Panc1 (cell line): ENCODE measurements at regions not wholly inside any gene's neighbourhood (a gene's known extent, or its start where the extent isn't known, plus 50 kb on each side); places are given as distances from the start of the nearest gene placed in this dataset.

Source experiments
- ATAC-seq: fragments of 200-7000 bp; cut with Tn5 transposase; 2 replicates; pipeline ENCODE4 v1.9.1; 2020; ENCODE audit warnings: mild to moderate bottlenecking, moderate library complexity
- BruUV-seq: library from RNA; stranded (reverse); fragments of 400-500 nt; replicated peaks from 2 replicates; lab custom pipeline; 2021; lab: Mats Ljungman, UMichigan
- CTCF ChIA-PET: fragments of 300-600 bp; sonication (Branson Sonifier 250); formaldehyde crosslinking; loops from one replicate; lab custom pipeline; 2022; ENCODE audit warnings: antibody characterized with exemption; lab: Charles Lee
- POLR2A ChIA-PET: fragments of 300-600 bp; sonication (Branson Sonifier 250); formaldehyde crosslinking; loops from one replicate; lab custom pipeline; 2022; ENCODE audit warnings: antibody characterized with exemption; lab: Charles Lee
- DNase-seq: peaks from one replicate; pipeline ENCODE4 v3.0.0-alpha.2; 2010; ENCODE audit warnings: low read depth, low spot score
- H3K27ac ChIP-seq: 2 replicates; pipeline ENCODE4 v1.5.1; 2011; ENCODE audit warnings: mild to moderate bottlenecking, low read length, inconsistent platforms
- H3K27me3 ChIP-seq: fragments of 200-500 bp; sonication (Bioruptor generic); 2 replicates; pipeline ENCODE4 v1.6.0; 2014; ENCODE audit warnings: low read length, inconsistent platforms; ENCODE audit not compliant: control insufficient read depth, insufficient read depth
- H3K36me3 ChIP-seq: fragments of 200-500 bp; sonication (Bioruptor generic); 2 replicates; pipeline ENCODE4 v1.5.1; 2014; ENCODE audit warnings: inconsistent platforms, mild to moderate bottlenecking, low read length, moderate library complexity; ENCODE audit not compliant: control insufficient read depth, insufficient read depth
- H3K4me1 ChIP-seq: 2 replicates; pipeline ENCODE4 v1.5.1; 2011; ENCODE audit warnings: inconsistent platforms, mild to moderate bottlenecking, low read length, moderate library complexity; ENCODE audit not compliant: control insufficient read depth, insufficient read depth
- H3K4me3 ChIP-seq, 2 experiments: 2 replicates each; pipeline ENCODE4 v1.5.1; 2011 to 2012; ENCODE audit warnings: low read depth in 2 of 2, low read length in 2 of 2, mild to moderate bottlenecking in 2 of 2, inconsistent platforms in 1 of 2, moderate library complexity in 1 of 2
- H3K9me3 ChIP-seq: fragments of 200-500 bp; sonication (Bioruptor generic); 2 replicates; pipeline ENCODE4 v1.5.1; 2014; ENCODE audit warnings: low read depth, mild to moderate bottlenecking, inconsistent platforms, low read length, moderate library complexity; ENCODE audit not compliant: control insufficient read depth, insufficient read depth
- POLR2AphosphoS5 ChIP-seq: IDR thresholded peaks from 2 replicates; pipeline ENCODE4 v1.6.1; 2012; ENCODE audit warnings: mild to moderate bottlenecking, low read depth, low read length, moderate library complexity
- SIN3A ChIP-seq: IDR thresholded peaks from 2 replicates; pipeline ENCODE4 v1.6.1; 2012; ENCODE audit warnings: low read depth, mild to moderate bottlenecking, low read length, moderate library complexity, borderline replicate concordance; ENCODE audit not compliant: insufficient read depth
- TCF7L2 ChIP-seq: IDR thresholded peaks from 2 replicates; pipeline ENCODE4 v1.6.1; 2011; ENCODE audit warnings: mild to moderate bottlenecking, low read depth, low read length, inconsistent platforms
- in situ Hi-C: cut with HindIII; loops from 2 replicates; pipeline ENCODE4 v1.10.0; 2016; ENCODE audit warnings: low sequenced_read_pairs, low pct_unique_long_range_greater_than_20kb
- intact Hi-C: fragments of 100-400 bp; cut with micrococcal nuclease; formaldehyde crosslinking; loops from one replicate; pipeline ENCODE4 v1.10.0; 2022; ENCODE audit not compliant: unreplicated experiment
- TF ChIP-seq, protein P1 (sequence below): fragments of 450-650 bp; IDR thresholded peaks from 2 replicates; pipeline ENCODE4 v1.5.1; 2017; ENCODE audit warnings: mild to moderate bottlenecking
- TF ChIP-seq, protein P2 (sequence below), 2 experiments: IDR thresholded peaks; 2 replicates each; pipeline ENCODE4 v1.6.1; 2011 to 2012; ENCODE audit warnings: low read depth in 2 of 2, control low read depth in 1 of 2, low read length in 1 of 2, mild to moderate bottlenecking in 1 of 2, moderate library complexity in 1 of 2; ENCODE audit not compliant: insufficient read depth in 1 of 2

DNA sequence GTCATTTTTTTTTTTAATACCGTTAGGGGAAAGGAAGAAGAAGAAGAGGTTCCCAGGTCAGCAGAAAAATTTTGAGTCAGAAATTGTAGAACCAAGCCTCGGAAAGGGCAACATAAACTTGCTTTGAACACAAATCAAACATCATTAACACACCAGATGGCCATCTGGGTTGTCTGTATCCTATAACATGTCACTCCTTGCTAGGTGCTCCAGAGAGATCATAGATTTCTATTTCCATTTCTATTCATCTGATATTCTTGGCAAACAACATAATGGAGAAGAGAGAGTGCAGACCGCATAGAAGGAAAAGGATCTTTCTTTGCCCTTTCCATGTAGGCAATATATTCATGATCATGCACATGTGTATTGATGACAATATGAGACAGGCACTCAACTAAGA, 129.5 kb upstream of the STT3B start:
- Histone ChIP-seq H3K9me3 (no peaks in the 10 kb centered on the region), H3K27ac (no peak overlapping the region), H3K4me1 (no peaks in the 10 kb centered on the region), H3K36me3 (no peaks in the 10 kb centered on the region), H3K4me3 (no peak overlapping the region), H3K27me3 (no peaks in the 10 kb centered on the region; the same call in 1 of the 2 replicates)
- TF ChIP-seq TCF7L2 (no peak), POLR2AphosphoS5 (no peak), SIN3A (no peak)
- TF ChIP-seq, protein P1, sequence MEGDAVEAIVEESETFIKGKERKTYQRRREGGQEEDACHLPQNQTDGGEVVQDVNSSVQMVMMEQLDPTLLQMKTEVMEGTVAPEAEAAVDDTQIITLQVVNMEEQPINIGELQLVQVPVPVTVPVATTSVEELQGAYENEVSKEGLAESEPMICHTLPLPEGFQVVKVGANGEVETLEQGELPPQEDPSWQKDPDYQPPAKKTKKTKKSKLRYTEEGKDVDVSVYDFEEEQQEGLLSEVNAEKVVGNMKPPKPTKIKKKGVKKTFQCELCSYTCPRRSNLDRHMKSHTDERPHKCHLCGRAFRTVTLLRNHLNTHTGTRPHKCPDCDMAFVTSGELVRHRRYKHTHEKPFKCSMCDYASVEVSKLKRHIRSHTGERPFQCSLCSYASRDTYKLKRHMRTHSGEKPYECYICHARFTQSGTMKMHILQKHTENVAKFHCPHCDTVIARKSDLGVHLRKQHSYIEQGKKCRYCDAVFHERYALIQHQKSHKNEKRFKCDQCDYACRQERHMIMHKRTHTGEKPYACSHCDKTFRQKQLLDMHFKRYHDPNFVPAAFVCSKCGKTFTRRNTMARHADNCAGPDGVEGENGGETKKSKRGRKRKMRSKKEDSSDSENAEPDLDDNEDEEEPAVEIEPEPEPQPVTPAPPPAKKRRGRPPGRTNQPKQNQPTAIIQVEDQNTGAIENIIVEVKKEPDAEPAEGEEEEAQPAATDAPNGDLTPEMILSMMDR: no peak
- TF ChIP-seq, protein P2, sequence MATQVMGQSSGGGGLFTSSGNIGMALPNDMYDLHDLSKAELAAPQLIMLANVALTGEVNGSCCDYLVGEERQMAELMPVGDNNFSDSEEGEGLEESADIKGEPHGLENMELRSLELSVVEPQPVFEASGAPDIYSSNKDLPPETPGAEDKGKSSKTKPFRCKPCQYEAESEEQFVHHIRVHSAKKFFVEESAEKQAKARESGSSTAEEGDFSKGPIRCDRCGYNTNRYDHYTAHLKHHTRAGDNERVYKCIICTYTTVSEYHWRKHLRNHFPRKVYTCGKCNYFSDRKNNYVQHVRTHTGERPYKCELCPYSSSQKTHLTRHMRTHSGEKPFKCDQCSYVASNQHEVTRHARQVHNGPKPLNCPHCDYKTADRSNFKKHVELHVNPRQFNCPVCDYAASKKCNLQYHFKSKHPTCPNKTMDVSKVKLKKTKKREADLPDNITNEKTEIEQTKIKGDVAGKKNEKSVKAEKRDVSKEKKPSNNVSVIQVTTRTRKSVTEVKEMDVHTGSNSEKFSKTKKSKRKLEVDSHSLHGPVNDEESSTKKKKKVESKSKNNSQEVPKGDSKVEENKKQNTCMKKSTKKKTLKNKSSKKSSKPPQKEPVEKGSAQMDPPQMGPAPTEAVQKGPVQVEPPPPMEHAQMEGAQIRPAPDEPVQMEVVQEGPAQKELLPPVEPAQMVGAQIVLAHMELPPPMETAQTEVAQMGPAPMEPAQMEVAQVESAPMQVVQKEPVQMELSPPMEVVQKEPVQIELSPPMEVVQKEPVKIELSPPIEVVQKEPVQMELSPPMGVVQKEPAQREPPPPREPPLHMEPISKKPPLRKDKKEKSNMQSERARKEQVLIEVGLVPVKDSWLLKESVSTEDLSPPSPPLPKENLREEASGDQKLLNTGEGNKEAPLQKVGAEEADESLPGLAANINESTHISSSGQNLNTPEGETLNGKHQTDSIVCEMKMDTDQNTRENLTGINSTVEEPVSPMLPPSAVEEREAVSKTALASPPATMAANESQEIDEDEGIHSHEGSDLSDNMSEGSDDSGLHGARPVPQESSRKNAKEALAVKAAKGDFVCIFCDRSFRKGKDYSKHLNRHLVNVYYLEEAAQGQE (IDR thresholded peaks at IDR 0.05; ENCODE audit: insufficient read depth in 1 of 2, low read depth in 2 of 2, low read length in 1 of 2): no peak
- BruUV-seq: no TSS peak
- in situ Hi-C loops: no loop called here
- no peak for DNase-seq
- CTCF ChIA-PET: no interaction called here
- intact Hi-C loops: no loop called here
- ATAC-seq: no peak
- POLR2A ChIA-PET: no interaction called here

DNA sequence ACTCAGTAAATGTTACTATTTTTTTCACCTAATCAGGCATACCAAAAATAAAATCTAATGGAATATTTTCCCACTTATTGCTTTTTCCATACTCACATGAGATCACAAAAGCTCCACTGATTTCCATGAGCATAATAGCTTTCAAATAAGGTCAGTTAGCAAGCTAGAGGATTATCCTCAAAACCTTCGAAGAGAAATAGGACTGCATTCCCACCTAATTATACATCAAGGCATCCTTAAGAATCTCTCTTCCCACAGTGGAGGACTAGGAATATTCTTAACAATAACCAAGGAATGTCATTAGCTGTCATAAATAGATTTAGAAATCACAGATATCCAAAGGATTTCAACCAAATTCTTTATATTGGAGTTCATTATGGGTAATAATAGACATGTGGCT, 127.9 kb upstream of the STT3B start:
- no peaks in the 10 kb centered on the region; the same call in 1 of the 2 replicates for H3K27me3 ChIP-seq
- no TSS peak for BruUV-seq
- in situ Hi-C loops: no loop called here
- H3K27ac ChIP-seq: no peak overlapping the region
- TF ChIP-seq POLR2AphosphoS5: no peak
- no peak overlapping the region for H3K4me3 ChIP-seq
- H3K4me1 ChIP-seq: no peaks in the 10 kb centered on the region
- ChIA-PET CTCF (no interaction called here), POLR2A (no interaction called here)
- ATAC-seq: no peak
- DNase-seq: no peak
- intact Hi-C loops: no loop called here
- no peaks in the 10 kb centered on the region for H3K9me3 ChIP-seq
- no peaks in the 10 kb centered on the region for H3K36me3 ChIP-seq

DNA sequence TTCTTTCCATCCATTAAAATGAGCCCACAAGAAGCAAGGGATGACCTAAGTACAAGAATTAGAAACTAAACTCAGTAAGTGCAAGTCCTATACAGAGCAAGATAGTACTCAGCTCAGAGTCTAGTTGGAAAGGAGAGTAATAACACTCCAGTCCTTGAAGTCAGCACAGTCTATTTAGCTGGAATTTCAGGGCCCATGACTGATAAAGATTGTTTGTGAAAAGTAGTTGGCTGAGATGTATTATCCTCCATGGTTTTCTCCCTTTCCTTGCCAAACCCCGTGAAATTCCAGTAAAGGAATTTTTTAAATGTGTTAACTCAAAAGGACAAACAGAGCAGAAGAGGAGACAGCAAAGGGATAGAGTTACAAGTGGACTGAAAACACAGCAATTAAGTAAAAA, 127.2 kb upstream of the STT3B start:
- H3K9me3 ChIP-seq: no peaks in the 10 kb centered on the region
- no peak for ATAC-seq
- no peaks in the 10 kb centered on the region for H3K4me1 ChIP-seq
- ChIA-PET CTCF (no interaction called here), POLR2A (no interaction called here)
- no TSS peak for BruUV-seq
- H3K27me3 ChIP-seq: no peaks in the 10 kb centered on the region; the same call in 1 of the 2 replicates
- no peak overlapping the region for H3K4me3 ChIP-seq
- no peak for DNase-seq
- intact Hi-C loops (no loop called here), in situ Hi-C loops (no loop called here)
- TF ChIP-seq SIN3A (no peak), POLR2AphosphoS5 (no peak), TCF7L2 (no peak)
- H3K27ac ChIP-seq: no peak overlapping the region
- H3K36me3 ChIP-seq: no peaks in the 10 kb centered on the region
